ENCODE measurements at regions not wholly inside any gene's neighbourhood (a gene's known extent, or its start where the extent isn't known, plus 50 kb on each side); places are given as distances from the start of the nearest gene placed in this dataset.

DNA sequence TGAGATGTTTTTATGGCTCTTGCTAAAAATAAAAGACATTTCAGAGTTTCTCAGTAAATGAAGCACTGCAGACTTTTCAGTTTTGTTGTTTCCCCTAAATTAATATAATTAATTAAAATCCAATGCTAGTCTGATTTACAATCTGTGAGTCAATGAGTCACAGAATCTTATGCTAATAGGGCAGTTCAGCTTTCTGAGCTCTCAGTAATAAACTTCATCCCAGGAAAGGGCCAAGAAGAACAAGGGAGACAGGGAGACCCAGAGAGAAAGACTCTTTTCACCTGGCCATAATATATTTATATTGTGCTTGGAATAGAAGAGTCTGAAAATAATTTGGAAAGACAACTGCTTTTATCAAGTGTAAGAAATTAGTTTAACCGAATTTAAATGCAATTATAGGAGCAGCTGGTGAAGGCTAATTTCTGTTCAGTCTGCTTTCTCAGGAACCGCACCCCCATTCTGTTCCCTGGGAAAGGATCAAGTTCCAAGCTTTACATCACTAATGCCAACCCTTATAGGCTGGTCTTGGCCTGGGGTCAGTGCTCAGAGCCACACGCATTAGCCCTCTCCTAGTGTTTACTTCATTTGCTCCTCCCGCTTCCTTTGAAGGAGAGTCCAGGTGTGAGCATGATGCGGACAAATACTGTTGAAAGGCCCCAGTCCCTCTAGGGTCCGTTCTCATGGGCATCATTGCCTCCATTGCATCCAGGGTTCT, 145.6 kb downstream of the ZBTB18 start:
- Histone ChIP-seq H3K9me3 (no peaks in the 10 kb centered on the region), H3K27ac (no peak overlapping the region), H3K4me3 (no peak overlapping the region), H3K27me3 (no peaks in the 10 kb centered on the region), H3K4me1 (no peaks in the 10 kb centered on the region), H3K36me3 (no peaks in the 10 kb centered on the region)
- intact Hi-C loops (cut with DNase I): no loop called here
- no peak for ATAC-seq
- TF ChIP-seq, protein P1, sequence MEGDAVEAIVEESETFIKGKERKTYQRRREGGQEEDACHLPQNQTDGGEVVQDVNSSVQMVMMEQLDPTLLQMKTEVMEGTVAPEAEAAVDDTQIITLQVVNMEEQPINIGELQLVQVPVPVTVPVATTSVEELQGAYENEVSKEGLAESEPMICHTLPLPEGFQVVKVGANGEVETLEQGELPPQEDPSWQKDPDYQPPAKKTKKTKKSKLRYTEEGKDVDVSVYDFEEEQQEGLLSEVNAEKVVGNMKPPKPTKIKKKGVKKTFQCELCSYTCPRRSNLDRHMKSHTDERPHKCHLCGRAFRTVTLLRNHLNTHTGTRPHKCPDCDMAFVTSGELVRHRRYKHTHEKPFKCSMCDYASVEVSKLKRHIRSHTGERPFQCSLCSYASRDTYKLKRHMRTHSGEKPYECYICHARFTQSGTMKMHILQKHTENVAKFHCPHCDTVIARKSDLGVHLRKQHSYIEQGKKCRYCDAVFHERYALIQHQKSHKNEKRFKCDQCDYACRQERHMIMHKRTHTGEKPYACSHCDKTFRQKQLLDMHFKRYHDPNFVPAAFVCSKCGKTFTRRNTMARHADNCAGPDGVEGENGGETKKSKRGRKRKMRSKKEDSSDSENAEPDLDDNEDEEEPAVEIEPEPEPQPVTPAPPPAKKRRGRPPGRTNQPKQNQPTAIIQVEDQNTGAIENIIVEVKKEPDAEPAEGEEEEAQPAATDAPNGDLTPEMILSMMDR (IDR thresholded peaks at IDR 0.05): no peak
- no peak for DNase-seq

DNA sequence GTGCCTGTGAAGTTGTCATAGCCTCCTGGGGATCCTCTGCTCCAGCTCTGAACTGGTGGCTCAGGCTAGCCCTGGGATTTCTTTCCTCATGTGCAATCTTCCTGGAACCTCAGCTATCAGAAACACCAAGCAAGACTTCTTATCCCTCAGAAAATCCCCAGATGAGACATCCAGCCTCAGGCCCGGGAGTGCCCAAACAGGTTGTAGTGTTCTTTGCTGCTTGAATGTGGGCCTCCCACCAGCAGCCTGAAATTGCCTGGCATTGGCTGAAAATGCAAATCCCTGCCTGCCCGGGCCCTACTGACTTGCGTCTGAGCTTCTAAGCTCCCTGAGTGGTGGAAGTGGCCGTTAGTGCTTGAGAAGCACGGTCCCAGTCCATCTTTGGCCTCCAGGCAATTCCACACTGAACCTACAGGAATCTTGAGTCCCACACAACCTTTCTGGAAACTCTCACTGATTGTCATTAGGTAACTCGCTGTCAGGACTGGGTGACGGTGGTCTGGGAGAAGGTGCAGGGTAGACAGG, 146.8 kb downstream of the ZBTB18 start:
- TF ChIP-seq, protein P1 (IDR thresholded peaks at IDR 0.05): no peak
- no peaks in the 10 kb centered on the region for H3K36me3 ChIP-seq
- H3K4me1 ChIP-seq: no peaks in the 10 kb centered on the region
- no peaks in the 10 kb centered on the region for H3K27me3 ChIP-seq
- intact Hi-C loops (cut with DNase I): no loop called here
- no peak overlapping the region for H3K4me3 ChIP-seq
- H3K27ac ChIP-seq: no peak overlapping the region
- H3K9me3 ChIP-seq: no peaks in the 10 kb centered on the region
- DNase-seq (no peak), ATAC-seq (no peak)

DNA sequence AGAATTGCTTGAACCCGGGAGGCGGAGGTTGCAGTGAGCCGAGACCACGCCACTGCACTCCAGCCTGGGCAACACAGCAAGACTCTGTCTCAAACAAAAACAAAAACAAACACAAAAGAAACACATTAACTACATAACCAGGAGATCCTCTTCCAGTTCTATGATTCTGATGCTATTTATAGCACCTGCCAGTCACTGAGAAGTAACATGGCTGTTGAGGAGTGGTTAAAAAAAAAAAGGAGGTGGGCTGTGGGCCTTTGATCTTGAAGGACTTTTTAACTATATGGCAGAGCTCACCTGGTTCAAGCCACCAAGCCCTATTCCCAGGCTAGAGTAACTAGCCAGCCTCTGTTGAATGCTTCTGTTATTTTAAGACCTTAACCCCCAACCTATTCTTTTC, 148.8 kb downstream of the ZBTB18 start:
- TF ChIP-seq, protein P1 (IDR thresholded peaks at IDR 0.05): no peak
- DNase-seq (no peak), ATAC-seq (no peak)
- Histone ChIP-seq H3K9me3 (no peaks in the 10 kb centered on the region), H3K27ac (no peak overlapping the region), H3K27me3 (no peaks in the 10 kb centered on the region), H3K36me3 (no peaks in the 10 kb centered on the region), H3K4me1 (no peaks in the 10 kb centered on the region), H3K4me3 (no peak overlapping the region)
- intact Hi-C loops (cut with DNase I): no loop called here

DNA sequence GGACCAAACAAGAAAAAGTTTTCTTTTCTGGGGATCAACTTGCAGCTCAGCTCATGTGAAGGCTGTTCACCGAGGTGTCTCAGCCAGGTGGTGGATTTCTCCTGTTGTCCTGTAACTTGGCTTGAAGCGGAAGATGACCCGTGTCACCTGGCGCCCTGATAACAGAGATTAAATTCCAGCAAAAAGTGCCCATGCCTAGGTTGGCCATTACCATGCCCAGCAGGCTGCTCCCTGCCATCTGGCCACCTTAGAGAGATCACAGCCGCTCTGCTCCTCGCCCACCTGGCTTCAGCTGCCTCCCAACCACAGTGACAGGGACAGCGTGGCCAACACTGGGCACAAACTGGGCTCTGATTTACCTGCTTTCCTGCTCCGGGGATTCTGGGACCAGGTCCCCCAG, 149.5 kb downstream of the ZBTB18 start:
- TF ChIP-seq, protein P1 (IDR thresholded peaks at IDR 0.05): no peak
- no peaks in the 10 kb centered on the region for H3K36me3 ChIP-seq
- H3K27ac ChIP-seq: no peak overlapping the region
- H3K4me3 ChIP-seq: no peak overlapping the region
- no peaks in the 10 kb centered on the region for H3K27me3 ChIP-seq
- ATAC-seq (no peak), DNase-seq (no peak)
- no peaks in the 10 kb centered on the region for H3K4me1 ChIP-seq
- intact Hi-C loops (cut with DNase I): no loop called here
- H3K9me3 ChIP-seq: no peaks in the 10 kb centered on the region

DNA sequence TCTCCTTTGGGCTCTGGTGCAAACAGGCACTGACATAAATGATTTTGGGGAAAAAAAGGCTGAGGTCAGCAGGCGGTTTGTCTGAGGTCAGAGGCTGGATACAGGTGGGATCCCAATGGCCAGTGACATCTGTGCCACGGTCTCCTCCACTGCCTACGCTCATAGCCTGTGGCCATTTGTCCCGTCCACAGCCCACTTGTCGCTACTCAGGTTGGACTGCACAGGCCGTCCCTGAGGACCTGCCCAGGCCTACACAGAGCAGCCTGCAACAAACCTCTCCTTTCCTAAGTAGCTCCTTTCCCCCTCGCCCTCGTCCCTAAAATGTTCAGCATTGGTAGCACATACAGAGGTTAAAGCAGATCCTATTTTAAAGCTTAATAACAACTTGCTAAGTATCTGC, 150.7 kb downstream of the ZBTB18 start:
- DNase-seq (no peak), ATAC-seq (no peak)
- TF ChIP-seq, protein P1 (IDR thresholded peaks at IDR 0.05): no peak
- intact Hi-C loops (cut with DNase I): no loop called here
- no peaks in the 10 kb centered on the region for H3K36me3 ChIP-seq
- no peaks in the 10 kb centered on the region for H3K27me3 ChIP-seq
- no peak overlapping the region for H3K4me3 ChIP-seq
- H3K27ac ChIP-seq: no peak overlapping the region
- no peaks in the 10 kb centered on the region for H3K9me3 ChIP-seq
- H3K4me1 ChIP-seq: no peaks in the 10 kb centered on the region

Measured in upper lobe of right lung (tissue), 1 donor.